GM21825 (cell line): ENCODE measurements at regions not wholly inside any gene's neighbourhood (a gene's known extent, or its start where the extent isn't known, plus 50 kb on each side); places are given as distances from the start of the nearest gene placed in this dataset.
"Not testable (repeated sequence)": the region's sequence is repeated elsewhere in the genome, so short reads cannot be mapped to it uniquely, and the experiment has no call there.

ENCODE experiments used
- ATAC-seq: cut with Tn5 transposase; IDR thresholded peaks from one replicate; pipeline ENCODE4 v1.9.1; 2021; ENCODE audit warnings: mild to moderate bottlenecking, moderate library complexity; ENCODE audit not compliant: unreplicated experiment

GRCh38 chr3:147669077-147669476 is 259.9 kb downstream of the ZIC1 start:
- no peak for ATAC-seq

GRCh38 chr3:147672035-147672434 is 262.9 kb downstream of the ZIC1 start:
- ATAC-seq: no peak

DNA sequence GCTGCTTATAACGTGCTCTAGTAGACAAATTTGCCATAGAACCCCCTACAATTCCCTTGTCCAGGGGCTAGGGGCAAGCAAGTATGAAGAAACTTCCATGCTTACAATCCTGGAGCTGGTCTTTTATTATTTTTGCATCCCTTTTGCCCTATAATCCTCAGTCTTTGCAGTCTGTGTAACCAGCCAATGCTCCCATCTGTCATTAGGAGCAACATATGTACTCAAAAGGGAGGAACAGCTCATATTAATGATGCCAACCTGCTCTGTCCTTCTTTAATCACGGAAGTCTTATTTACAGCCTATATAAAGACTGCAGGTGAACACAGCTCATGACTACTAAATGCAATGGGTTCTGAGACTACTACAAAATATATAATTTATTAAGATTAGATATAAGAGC is 263.3 kb downstream of the ZIC1 start:
- no peak for ATAC-seq

DNA sequence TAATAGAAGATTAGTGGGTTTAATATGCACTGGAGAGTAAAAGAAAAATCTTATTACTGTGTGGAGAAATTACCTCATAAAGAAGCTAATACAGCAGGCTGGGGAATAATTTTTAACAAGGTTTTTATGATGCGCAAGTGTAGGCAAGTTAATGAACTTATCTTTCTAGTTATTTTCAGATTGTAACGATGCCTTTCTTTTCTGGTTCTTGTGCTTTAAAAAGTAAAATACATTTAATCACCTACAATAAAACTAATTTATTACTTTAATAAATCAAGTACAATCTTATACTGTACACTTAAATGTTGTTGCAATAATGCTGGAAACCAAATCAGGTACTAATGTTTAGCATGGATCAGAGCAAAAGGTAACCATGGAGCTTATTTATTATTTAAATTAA is 266.6 kb downstream of the ZIC1 start:
- no peak for ATAC-seq

- no peak for ATAC-seq
Measured at GRCh38 chr3:147680837-147681483, 271.8 kb downstream of the ZIC1 start.

- no peak for ATAC-seq
Measured at GRCh38 chr3:147688868-147689267, 279.7 kb downstream of the ZIC1 start.

DNA sequence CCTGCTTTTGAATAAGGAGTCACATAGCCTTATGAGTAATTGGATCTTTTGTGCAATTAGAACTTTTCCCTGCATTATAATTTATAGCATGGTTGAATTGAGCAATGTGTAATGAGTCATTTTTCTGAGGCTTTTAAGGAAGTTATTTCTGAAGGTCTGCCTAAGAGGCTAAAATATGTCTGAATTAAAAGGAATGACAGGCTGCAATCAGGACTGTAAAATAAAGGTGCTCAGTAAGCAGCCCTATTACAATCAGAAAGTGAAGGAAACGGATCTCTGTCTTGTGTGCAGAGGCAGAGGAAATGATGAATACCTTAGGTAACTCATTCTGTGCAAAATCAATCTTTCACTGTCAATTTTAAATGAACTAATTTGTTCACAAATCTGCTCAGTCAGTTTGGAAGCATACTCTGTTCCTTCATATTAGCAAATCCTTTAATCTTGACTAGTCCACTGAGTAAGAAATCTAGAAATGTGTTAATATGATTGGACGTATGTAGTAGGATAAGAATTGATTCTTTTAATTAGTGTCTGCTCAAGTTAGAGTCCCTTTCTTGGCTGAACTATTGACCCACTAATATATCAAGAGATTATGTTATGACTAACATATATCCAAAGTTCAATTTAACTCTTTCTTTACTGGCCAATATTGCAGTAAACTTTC is 290.1 kb downstream of the ZIC1 start:
- no peak for ATAC-seq

- ATAC-seq: no peak
Measured at GRCh38 chr3:147701195-147701594, 292.0 kb downstream of the ZIC1 start.

GRCh38 chr3:147702509-147702908 is 293.3 kb downstream of the ZIC1 start:
- no peak for ATAC-seq

DNA sequence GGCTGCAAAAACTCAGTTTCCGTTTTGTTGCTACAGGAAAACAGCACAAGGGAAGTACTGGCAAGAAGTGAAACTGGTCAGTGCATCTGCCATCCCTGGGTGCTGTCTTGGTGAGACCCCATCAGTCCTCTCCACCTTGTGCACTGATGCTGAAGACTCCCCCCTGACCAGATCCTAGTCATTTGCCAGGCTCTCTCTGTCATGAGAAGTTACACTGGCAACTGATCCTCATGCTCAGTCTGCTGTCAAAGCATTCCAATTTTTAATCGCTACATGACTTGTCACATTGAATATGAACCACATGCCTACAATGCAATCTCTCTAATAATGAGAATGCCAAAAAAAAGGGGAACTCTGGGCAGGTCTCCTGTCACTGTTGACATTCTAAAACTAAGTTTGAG is 296.5 kb downstream of the ZIC1 start:
- ATAC-seq: no peak

GRCh38 chr3:147710753-147711152 is 301.6 kb downstream of the ZIC1 start:
- not testable (repeated sequence) for ATAC-seq

DNA sequence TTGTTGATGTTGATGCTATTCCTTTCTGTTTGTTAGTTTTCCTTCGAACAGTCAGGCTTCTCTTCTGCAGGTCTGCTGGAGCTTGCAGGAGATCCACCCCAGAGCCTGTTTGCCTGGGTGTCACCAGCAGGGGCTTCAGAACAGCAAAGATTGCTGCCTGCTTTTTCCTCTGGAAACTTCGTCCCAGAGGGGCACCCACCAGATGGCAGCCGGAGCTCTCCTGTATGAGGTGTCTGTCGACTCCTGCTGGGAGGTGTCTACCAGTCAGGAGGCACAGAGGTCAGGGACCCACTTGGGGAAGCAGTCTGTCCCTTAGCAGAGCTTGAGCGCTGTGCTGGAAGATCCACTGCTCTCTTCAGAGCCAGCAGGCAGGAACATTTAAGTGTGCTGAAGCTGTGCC is 303.2 kb downstream of the ZIC1 start:
- ATAC-seq: no peak

DNA sequence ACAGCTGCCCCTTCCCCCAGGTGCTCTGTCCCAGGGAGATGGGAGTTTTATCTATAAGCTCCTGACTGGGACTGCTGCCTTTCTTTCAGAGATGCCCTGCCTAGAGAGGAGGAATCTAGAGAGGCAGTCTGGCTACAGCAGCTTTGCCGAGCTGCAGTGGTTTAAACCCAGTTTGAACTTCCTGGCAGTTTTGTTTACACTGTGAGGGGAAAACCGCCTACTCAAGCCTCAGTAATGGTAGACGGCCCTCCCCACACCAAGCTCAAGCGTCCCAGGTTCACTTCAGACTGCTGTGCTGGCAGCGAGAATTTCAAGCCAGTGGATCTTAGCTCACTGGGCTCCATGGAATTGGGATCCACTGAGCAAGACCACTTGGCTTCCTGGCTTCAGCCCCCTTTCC is 303.6 kb downstream of the ZIC1 start:
- not testable (repeated sequence) for ATAC-seq

GRCh38 chr3:147713234-147714133 is 304.3 kb downstream of the ZIC1 start:
- ATAC-seq: no peak

- no peak for ATAC-seq
Measured at GRCh38 chr3:147729641-147730040, 320.5 kb downstream of the ZIC1 start.

DNA sequence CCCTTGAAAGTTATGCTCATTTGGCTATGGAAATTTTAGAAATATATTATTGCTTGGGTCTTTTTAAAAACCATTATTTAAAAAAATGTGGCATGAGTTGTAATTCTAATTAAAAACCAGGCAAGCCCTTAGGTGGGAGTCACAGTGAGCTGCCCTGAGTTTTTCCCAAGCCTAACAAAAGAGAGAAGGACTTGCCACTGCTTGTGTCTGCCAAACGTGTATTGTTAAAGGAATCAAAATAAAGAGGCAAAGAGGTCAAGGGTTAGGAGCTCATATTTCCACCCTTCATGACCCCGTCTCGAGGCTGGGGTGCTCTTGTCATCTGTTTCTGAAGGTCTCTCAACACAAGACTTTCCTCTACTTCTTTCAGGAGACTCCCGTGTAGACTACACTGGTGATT is 321.1 kb downstream of the ZIC1 start:
- no peak for ATAC-seq

- no peak for ATAC-seq
Measured at GRCh38 chr3:147733217-147733616, 324.1 kb downstream of the ZIC1 start.

- no peak for ATAC-seq
Measured at GRCh38 chr3:147735616-147736015, 326.5 kb downstream of the ZIC1 start.

DNA sequence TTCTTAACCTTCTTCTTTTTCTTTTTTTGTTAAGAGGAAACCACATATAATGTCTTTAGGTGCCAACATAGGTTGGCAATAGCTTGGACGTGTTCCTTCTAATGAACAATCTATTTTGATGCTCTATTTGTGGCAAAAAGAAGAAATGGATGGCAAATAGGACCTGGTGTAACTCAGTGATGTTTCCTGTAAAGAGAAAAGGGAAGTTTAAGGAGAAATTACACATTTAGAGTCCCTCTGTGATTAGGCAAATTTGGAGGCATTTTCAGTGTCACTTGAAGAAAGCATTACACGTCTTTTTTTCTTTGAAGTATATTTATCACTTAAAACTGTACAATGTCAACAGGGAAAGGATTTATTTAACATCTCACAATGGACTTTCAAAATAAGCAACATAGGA is 327.1 kb downstream of the ZIC1 start:
- ATAC-seq: no peak

- no peak for ATAC-seq
Measured at GRCh38 chr3:147737376-147737775, 328.2 kb downstream of the ZIC1 start.

DNA sequence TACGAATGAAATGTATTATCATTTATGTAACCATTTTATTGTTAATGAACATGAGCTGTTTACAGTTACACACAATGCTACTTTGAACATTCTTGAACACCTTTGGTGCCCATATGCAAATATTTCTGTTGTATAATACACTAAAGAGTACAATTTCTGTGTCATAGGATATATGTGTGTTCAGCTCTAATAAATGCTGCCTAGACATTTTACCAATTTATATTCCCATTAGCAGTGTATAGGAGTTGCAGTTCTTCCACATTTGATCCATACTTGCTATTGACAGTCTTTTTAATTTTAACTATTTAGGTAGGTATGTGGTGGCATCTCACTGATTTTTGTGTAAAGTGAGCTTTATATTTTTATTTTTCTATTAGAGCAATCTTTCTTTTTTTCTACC is 331.8 kb downstream of the ZIC1 start:
- ATAC-seq: no peak

DNA sequence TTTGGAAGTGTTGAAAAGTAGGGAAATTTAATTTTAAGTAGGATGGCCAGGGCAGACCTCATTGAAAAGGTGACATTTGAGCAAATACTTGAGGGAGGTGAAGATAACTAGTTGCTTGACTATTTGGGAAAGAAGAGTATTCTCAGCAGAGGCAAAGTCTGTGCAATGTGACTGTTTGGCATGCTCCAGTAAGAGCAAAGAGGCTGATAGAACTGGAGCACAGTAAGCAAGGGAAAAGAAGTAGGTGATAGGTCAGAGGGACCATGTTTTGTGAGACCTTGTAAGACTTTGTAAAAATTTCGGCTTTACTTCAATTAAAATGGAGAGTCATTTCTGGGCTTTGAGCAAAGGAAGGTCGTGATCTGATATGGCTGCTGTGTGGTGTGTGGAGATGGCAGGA is 335.8 kb downstream of the ZIC1 start:
- ATAC-seq: no peak
